Stimulated activated CD4-positive, alpha-beta T cell treated with anti-CD3 and anti-CD28 coated beads, Interleukin-4, amount 100 ng/mL, for 1 hour (primary cell): ENCODE measurements at regions not wholly inside any gene's neighbourhood (a gene's known extent, or its start where the extent isn't known, plus 50 kb on each side); places are given as distances from the start of the nearest gene placed in this dataset.

Experiments used
- DNase-seq: peaks from one replicate; pipeline ENCODE4 v3.0.0-alpha.2; 2020

DNA sequence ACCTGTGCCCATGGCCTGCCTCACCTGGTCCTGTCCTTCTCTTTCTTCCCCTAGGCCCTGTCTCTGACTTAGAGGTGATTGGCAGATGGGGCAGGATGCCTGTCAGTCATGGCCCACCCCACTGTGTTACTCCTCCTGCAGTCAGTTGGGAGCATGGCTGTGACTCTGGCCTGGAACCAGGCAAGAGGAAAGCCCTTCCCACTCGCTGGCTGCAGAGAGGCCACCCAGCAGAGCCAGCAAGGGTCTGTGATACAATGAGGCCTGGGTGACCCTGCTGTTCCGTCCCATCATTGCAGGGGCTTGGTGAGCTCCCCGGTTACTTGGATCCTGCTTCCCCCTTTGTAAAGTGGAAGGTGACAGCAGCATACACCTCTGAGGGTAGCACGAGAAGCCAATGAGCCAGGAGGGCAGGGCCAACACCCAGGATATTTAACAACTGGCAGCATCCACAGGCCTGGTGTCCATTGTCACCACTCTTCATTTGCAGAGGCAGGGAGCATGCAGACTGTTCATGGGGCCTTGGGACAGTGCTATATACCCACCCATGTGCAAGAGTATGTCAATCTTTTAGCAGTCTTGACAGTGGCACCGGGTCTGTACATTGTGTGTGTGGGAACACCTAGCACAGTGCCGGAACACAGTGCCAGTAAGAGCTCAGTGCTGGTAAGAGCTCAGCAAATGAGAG, 191.0 kb upstream of the C1orf174 start:
- no peak for DNase-seq

- DNase-seq: no peak
These were observed 191.9 kb upstream of the C1orf174 start for GRCh38 chr1:4091996-4092395.

DNA sequence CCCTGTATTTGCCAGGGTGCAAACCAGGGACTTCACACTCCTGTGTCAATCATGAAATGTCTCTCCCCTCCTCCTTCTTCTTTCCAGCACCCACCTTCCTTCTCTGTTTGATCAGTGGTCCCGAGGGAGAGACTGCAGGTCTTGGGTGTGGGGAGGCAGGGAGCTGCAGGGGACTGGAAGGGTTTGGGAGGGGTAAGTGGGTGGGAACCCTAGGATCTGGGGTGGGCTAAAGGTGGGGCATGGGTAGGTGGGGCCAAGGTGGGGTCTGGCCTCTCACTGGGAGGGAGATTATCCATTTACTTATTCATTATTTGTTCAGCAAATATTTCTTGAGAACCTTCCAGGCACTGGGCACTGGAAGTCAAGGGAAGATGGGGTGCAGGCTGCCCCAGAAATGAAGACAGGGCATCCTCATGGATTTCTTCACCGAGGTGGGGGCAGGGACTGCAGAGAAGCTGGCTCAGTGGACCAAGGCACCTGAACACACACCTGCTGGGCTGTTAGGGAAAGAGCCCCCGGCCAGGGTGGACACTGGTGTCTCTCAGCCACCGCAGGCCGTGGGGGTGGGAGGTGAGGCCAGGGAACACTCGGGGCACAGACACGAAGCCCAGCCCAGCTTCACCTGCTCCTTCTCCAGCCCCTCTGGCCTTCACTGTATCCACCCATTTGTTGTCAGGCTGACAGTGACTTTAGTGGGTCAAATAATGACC, 193.9 kb upstream of the C1orf174 start:
- DNase-seq: no peak

DNA sequence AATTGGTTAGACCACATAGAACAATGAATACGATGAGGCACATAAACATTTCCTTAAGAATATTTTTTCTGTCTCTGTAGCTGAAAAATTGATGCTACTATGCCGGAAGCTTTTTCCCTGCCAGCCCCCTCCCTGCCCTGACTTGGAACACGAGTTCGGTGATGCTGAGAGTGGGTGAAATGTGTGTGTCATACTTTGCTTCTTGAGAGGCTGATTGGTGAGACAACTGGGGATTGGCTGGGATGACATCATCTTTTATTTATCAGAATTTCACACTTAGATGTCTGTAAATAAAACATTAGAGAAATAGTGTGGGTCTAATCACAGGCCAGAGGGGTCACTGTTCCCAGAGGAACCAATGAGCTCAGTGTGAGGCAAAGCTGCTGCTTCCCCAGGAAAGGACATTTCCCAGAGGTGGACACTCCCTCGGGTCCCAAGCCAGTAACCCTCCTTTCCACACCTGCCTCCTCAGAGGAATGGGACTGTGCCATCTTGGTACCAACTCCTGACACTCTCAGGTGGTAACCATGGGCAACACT, 195.4 kb upstream of the C1orf174 start:
- DNase-seq: no peak

- DNase-seq: no peak
These were observed 201.5 kb upstream of the C1orf174 start for GRCh38 chr1:4101459-4102161.

- DNase-seq: no peak
These were observed 205.3 kb upstream of the C1orf174 start for GRCh38 chr1:4105300-4105880.

DNA sequence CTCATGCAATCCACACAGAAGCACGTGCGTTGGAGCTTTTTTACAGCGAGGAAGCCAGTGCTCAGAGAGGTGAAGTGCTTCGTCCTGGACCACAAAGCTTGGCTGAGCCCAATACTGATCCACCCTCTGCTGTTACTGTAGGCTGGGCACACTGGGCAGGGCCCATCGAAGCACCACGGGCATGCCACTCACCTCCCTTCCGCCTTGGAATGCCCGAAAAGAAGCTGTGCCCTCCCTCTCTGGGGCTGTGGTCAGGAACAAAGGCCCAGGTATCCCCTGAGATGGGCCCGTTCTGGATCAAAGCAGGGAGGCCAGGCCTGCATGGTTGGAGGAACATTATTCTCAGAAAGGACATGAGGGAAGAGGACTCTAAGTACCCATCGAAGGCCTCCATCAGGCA, 206.7 kb upstream of the C1orf174 start:
- DNase-seq: no peak

- no peak for DNase-seq
These were observed 207.2 kb upstream of the C1orf174 start for GRCh38 chr1:4107291-4107690.

- no peak for DNase-seq
These were observed 208.3 kb upstream of the C1orf174 start for GRCh38 chr1:4108331-4108730.

GRCh38 chr1:4108758-4109627, 208.9 kb upstream of the C1orf174 start:
- no peak for DNase-seq

DNA sequence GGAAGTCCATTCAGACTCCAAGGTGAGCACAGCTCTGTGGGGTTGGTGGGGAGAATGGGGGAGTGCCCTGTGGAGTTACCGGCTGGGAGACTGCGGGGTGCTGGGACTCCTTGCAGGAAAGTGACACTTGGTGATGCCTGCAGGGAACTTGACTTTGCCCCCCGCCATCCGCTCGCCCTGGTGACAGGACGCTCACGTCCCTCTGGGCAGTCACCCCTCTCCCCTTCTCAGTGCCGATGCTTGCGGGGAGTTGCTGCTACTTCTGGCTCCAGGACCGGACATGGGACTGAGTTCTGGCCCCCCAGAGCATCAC, 209.5 kb upstream of the C1orf174 start:
- no peak for DNase-seq

- DNase-seq: no peak
These were observed 210.8 kb upstream of the C1orf174 start for GRCh38 chr1:4110888-4111287.

DNA sequence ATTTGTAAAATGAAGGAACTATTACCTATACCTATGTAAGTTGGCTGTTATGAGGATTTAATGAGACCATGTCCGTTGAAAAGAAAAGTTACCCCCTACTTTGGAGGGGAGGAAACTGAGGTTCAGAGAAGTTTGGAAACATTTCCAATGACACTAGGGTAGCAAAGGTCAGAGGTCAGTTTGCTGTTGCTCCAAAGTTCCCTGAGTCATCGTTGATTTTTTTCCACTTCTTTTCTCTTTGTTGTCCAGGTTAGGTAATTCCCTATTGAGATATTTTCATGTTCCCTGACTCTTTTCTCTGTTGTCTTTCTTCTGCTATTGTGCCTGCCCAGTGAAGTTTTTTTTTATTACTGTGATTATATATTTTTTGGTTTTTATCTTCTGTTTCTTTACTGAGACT, 213.8 kb upstream of the C1orf174 start:
- DNase-seq: no peak

DNA sequence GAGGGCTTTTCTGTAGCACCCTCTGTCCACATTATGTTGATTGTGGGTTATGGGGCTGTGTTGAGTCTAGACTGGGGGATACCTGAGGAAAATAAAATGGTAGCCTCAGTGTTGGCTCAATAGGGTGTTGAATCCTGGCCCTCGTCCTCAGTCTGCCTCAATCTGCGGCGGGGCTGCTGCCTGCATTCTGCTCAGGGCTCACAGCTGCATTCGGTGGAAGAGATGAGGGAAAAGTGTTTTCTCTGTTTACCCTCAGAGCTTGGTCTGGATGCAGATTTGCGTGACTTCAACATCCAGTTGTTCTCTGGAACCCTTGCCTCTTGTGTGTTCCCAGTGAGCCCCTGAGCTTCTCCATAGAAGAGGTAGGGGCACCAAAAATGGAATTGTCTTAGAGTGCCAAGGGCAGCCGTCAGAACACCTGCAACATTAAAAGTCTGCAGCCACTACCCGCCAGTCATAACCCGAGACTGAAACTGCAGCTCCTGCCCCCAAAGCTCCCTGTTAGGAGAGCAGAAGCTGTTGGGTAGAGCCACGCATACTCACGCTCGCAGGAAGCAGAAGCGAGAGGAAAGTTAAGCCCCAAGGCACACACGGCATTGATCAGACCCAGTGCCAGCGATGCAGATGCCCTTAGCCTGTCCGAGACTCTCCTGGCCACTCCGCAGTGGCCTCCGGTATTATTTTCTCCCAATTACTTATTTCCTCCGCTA, 215.3 kb upstream of the C1orf174 start:
- no peak for DNase-seq

GRCh38 chr1:4117196-4117595, 217.1 kb upstream of the C1orf174 start:
- no peak for DNase-seq

- DNase-seq: no peak
These were observed 218.9 kb upstream of the C1orf174 start for GRCh38 chr1:4118746-4119515.

- DNase-seq: no peak
These were observed 219.6 kb upstream of the C1orf174 start for GRCh38 chr1:4119516-4120220.

DNA sequence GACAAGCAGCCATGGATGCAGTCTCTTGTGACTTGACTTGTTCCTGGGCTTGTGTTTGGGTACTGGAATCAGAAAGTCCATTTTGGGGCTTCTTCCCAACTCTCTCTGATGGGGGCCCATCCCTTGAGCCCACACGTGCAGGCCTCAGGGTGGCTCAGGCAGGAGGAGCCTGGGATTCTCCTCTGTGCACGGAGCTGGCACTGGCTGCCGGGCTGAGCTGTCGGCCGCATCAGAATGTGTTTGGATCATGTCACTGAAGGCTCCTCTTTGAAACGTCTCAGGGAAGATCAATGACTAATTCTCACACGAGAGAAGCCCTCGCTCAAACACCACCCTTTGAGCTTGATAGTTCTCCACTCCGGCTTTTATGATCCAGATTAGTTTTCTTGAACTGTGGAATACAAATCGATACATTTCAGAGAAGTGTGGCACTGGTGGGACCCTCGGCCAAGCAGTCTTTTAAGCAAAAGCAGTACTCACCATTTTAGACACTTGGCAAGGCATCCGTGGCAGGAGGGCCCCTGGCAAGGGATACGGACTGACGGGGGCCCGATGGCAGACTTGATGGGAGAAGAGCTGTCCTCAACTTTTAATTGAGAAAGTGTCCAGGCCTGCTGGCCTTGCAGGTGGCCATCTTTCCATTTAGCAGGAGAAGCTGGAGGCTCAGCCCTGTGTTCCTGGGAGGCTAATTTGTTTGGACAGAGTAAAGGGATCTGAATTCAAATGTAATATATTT, 220.7 kb upstream of the C1orf174 start:
- no peak for DNase-seq

DNA sequence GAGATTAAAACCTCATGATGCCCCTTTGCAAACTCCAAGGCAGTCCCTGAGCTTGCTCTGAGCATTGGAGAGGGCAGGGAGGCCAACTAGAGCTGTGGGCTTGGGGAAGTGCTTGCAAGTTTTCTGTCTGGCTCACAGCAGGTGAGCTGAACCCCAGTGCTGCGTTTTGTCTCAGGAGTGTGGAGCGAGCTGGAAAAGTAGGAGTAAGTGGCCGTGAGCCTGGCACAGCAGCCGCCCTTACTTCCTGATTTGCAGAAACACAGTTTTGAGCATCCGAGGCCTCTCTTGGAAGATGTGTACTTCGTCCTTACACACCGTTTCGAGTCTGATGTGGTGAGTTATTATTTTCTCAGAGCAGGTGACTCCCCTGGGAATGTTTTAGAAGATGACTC, 221.2 kb upstream of the C1orf174 start:
- DNase-seq: no peak
